Epithelial cell of prostate (primary cell): ENCODE measurements at regions not wholly inside any gene's neighbourhood (a gene's known extent, or its start where the extent isn't known, plus 50 kb on each side); places are given as distances from the start of the nearest gene placed in this dataset.

Source experiments
- DNase-seq: peaks from one replicate; pipeline ENCODE4 v3.0.0-alpha.2; 2011; ENCODE audit warnings: low read depth, low spot score
- H3K27ac ChIP-seq: fragments of 450-650 bp; 2 replicates; pipeline ENCODE4 v1.5.1; 2017; ENCODE audit warnings: mild to moderate bottlenecking

DNA sequence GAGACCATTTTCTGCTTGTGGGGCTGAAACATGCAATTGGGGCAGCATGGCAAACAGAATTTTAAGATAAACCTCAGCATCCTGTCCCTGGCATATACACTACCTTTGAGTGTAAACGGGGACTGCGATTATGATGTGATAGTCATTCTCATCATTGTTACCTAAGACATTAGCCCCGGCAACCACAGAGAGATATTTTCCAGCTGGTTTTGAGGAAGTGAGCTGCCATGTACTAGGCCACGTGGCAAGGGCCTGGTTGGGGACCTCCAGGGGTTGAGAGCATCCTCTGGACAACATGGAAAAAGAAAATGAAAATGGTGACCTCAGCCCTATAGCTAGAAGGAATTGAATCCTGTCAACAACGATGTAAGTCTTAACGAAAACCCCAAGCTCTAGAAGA is 623.6 kb upstream of the CDH18 start:
- no peak overlapping the region for H3K27ac ChIP-seq
- DNase-seq = no peak

DNA sequence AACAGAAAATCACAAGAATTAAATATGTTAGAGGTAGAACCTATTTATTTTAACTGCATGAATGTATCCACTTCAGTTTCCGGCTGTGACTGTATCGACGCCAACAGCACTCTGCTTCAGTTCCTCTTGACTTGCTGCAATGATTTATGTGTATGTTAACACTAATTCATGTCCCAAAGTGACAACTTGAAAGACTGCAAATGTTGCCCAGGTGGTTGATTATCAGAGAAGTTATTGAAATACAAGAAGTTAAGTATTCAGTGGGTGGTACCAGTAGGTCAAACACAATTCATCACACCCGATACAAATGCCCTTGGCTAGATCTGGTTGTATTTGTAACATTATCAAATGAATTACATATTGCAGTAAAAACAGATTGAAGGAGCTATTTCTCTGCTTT is 622.7 kb upstream of the CDH18 start:
- DNase-seq = no peak
- H3K27ac ChIP-seq = no peak overlapping the region

DNA sequence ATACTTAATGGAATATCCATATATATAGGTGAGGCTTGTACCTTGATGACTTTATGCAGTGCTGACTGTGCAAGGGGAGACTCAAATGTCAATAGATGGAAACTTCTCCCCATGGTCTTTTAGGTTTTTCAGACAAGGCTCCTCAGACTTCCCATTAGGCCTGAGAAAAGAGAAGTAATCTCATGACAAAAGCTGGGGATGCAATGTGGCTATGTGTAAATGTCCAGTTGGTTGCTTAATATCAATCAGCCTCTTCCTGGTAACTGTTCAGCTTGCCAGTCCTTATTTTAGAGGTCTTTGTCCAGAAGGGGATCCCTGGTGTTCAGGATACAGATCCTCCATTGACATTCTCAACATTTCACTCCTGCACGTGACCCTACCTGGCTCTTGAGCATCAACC is 621.1 kb upstream of the CDH18 start:
- DNase-seq = no peak
- no peak overlapping the region for H3K27ac ChIP-seq

DNA sequence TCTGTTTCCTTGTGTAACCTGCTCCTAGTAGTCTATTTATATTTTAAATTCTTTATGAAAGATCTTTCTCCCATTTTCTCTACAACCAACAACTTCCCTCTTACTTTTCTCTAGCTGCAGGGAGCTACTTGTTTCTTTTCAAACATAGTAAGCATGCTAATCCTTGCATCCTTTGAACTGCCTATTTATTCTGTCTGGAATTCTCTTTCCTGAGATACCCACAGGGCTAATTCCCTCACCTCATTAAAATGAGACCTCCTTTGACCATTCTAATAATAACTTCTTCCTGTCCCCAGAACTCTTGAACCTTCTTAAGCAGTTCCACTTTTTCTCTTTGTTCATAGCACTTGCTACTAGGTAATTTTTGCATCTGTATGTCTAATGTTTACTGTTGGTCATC is 620.6 kb upstream of the CDH18 start:
- no peak overlapping the region for H3K27ac ChIP-seq
- DNase-seq = no peak

DNA sequence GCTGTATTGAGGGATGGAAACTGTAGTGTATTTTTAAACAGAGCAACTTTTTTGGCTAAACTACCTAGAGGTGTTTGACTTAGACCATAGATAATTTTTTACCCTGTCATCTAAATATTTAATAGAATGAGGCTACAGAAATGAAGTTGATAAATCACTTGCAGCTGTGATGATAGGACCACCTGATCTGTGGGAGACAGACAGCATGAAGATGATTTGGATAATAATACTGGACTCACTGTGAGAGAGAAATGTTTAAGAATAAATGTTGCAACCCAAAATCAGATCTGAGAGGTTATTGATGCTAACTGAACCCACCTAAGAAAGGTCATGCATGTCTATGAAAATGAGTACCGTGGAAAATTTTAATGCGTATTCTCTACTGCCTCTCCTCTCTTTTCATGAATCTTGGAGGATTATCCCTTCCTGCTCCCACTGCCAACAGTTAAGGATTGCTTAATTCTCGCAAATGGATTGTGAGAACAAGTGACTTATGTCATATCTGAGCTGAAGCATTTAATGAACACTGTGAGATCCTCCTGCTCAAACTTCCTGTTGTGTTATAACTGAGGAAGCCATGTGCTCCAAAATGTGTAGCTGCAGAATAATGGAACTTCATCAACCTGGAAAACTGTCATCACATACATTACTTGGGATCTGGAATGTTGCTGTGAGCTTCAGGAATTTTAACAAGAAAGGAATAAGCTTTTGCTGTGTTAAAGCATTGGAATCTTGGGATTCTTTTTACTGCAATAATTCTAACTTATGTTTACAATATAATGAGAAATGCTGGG is 617.9 kb upstream of the CDH18 start:
- no peak overlapping the region for H3K27ac ChIP-seq
- DNase-seq = no peak

DNA sequence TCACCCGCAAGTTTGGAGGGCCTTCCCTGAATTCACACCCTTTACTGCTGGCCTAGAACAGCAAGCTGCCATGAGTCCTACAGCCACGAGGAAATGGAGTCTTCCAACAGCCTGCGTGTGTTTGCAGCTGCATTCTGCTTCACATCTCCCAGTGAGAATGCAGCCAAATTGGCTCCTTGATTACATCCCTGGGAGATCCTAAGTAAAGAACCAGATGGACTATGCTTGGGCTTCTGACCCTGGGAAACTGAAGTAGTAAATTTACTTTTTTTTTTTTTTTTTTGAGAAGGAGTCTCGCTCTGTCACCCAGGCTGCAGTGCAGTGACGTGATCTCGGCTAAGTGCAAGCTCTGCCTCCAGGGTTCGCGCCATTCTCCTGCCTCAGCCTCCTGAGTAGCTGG is 617.0 kb upstream of the CDH18 start:
- no peak for DNase-seq

DNA sequence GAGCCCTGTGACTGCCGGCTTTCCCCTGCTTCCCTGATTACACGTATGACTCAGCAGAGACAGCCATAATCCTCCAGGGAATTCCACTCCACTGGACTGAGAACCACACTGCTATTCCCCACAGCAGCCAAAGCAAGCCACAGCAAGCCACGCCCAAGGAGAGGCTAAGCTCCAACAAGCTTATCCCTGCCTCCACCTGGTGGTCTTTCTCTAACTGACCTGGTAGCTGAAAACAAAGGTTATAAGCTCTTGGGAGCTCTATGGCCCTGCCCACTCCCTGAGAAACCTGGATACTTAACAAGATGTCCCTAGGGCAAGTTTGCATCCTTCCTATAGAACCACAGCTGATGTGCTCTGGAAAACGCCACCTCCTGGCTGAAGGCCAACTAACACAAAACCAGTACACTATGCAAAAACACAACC is 613.7 kb upstream of the CDH18 start:
- H3K27ac ChIP-seq = no peak overlapping the region
- DNase-seq = no peak

More for the DNA sequence above, 617.0 kb upstream of the CDH18 start:
- H3K27ac ChIP-seq = no peak overlapping the region

DNA sequence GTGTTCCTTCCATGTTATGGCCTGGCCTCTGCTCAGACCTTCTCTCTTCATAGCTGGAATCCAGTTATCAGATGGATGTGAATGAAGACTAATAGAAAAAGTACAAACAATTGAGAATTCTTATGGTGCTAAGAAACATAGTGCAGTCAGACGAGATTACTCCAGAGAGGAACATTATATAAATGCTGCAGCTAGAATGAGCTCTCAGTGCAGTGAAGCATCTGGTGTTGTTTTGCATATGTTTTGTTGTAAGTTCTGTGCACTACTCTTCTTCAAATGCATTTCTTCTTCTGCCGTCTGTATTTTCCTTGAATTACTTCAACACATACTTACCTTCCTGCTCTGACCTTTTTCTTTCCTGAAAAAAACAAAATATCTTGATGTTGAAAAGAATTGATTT is 602.4 kb upstream of the CDH18 start:
- no peak overlapping the region for H3K27ac ChIP-seq
- DNase-seq = no peak

DNA sequence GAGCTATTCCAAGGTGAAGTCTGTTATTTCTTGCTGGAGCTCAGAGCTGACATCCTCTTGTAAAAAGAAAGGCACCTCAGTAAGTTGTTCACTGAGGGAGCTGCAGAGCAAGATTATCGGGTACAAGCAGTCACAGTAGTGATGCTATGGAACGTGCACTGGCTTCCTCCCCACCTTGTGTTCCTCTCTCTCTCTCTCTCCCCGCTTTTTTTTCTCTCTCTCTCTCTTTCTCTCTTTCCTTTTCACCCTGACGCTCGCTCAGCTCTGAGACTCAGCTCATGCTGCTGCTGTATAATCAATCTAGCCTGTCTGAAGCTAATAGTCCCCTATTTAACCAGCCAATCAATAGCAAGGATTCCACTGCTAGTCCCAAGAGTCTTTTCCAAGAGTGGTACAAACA is 587.6 kb upstream of the CDH18 start:
- H3K27ac ChIP-seq = no peak overlapping the region
- DNase-seq = no peak

DNA sequence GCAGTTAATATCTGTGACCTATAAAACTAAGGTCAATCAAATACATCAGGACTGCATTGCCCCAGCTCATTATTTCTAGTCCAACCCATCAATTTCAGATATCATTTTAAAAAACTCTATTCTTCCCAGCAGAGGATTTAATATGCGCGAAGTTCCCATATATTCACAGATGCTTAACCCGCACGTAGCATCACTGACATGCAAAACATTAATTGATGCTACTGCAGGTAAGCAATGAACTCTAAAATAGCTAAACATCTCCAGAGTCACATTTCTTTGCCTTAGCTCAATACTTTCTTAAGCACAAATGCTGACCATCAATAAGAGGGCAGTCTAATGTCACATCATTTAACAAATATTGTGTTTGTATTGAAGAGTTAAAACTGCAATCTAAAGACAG is 586.6 kb upstream of the CDH18 start:
- H3K27ac ChIP-seq = no peak overlapping the region
- DNase-seq = no peak

DNA sequence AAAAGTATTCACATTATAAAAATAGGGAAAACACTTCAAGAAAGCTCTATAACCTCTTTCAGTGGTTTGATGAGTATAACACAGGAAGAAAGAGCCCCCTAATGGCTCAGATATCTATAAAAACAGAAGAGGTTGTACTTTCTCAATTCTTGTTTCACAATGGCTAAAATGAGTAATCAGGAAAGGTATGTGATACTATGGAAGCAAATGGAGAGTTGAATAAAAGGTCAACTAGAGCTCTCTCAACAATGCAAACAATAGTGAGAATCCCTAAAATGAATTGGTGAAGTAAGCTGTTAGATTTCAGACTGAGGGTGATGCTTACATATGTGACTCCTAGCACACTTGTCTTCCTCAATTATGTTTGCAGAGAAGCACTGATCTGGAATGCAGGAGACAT is 584.6 kb upstream of the CDH18 start:
- peak; percentile 66 for DNase-seq

DNA sequence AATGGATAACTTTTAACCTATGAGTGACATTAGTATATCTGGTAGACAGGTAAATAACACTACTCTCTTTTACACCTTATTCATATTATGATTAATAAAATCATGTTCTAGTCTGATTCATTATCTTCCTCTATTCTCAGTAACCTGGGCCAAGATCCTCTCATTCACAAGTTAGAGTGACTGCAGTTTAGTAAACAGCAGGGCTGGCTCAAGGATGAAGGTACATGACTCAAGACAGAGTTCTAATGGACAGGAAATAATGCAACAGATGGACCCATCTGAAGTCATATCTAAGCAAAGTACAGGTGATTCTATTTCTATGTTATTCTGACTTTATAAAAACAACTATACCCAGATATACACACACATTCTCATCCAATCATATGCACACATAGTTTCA is 582.5 kb upstream of the CDH18 start:
- peak overlapping the region; percentile 38 for H3K27ac ChIP-seq
- no peak for DNase-seq

More for the DNA sequence above, 584.6 kb upstream of the CDH18 start:
- H3K27ac ChIP-seq = no peak overlapping the region

DNA sequence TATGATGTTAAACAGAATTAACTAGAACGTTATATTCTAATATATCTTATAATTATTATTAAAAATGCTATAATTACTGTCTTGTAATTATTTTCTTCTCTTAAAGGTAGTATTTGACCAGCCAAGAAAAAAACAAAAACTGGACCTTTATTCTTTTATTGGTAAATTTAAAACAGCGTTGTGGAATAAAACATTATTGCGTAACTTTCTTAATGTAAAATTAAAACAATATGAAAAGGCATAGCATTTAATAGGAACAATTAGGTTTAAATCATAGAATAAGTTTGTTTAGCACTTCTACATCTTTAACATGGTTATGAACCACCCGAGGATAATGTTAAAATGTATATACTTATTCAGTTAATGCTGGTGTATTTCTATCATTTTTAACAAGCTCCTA is 574.5 kb upstream of the CDH18 start:
- DNase-seq = no peak
- H3K27ac ChIP-seq = no peak overlapping the region

DNA sequence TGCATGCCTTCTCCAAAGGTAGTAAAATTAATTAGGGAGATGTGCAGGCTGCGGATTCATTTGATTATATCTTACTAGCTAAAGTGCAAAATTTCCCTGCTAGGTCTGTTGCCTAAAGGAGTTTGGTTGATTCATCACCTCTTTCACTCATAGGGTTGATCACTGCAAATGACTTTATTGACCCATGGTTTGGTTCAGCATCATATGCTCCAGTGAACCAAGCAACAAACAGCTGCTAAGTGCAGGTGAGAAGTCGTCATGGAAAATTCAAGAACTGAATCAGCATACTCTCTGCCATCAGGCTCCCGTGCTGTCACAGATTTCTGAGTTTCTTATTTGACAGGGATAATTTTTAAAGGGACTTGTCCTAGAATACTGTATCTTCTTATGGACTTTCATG is 571.8 kb upstream of the CDH18 start:
- H3K27ac ChIP-seq = no peak overlapping the region
- no peak for DNase-seq

DNA sequence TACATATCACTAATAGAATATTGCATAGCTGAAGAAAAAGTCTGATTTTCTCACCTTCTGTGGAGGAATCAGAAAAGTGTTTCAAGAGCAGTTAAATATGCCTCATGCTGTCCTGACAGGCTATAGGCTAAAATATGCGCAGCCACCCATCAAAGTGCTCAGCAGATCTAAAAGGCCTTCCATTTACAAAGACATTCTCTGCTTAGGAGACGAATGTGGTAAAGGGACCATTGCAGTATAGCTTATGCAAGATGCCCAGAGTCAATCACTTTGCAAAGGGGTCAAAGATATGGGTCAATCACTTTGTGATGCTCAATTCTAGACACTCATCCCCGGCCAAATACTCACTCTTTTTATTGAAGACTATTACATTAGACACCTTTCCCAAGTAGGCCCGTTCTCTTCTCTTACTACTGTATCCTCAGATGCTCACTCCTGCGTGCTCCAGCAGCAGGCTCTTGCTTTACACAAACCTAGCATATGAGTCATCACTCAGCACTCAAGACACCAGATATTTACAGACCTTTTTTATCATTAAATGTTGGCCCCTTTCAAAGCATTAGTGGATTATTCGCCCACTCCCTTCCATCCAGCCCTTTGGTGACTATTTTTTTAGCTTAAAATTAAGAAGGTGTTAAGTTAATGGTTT is 568.2 kb upstream of the CDH18 start:
- no peak for DNase-seq
- no peak overlapping the region for H3K27ac ChIP-seq

DNA sequence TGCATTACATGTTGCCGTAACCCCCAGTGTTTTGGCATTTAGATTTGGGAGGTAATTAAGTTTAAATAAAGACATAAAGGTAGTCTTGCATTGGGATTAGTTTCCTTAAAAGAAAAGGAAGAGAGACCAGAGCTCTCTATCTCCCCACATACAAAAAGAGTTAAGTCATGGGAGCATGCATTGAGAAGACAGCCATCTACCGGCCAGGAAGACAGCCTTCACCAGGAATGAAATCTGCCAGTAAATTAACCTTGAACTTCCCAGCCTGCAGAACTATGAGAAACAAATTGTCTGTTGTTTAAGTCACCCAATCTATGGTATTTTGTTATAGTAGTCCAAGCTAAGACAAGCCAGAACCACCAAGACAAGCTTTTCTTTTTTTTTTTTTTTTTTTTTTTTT is 567.0 kb upstream of the CDH18 start:
- H3K27ac ChIP-seq = no peak overlapping the region
- no peak for DNase-seq

DNA sequence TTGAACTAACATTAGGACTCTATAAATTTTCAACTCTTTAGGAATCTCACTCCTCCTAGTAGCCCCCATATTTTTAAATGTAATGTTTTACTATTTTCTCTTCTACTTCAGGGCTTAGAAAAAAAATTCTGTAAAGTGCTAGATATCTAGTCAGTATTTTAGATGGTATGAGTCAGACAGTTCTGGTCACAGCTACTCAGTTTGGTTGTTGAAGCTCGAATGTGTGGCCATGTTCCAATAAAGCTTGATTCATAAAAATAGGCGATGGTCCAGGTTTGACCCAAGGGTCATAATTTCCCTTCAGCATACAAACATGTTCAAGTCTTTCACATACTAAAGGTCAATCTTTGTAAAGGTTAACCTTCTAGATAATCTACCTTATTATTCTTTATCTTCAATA is 566.0 kb upstream of the CDH18 start:
- DNase-seq = no peak
- H3K27ac ChIP-seq = no peak overlapping the region

DNA sequence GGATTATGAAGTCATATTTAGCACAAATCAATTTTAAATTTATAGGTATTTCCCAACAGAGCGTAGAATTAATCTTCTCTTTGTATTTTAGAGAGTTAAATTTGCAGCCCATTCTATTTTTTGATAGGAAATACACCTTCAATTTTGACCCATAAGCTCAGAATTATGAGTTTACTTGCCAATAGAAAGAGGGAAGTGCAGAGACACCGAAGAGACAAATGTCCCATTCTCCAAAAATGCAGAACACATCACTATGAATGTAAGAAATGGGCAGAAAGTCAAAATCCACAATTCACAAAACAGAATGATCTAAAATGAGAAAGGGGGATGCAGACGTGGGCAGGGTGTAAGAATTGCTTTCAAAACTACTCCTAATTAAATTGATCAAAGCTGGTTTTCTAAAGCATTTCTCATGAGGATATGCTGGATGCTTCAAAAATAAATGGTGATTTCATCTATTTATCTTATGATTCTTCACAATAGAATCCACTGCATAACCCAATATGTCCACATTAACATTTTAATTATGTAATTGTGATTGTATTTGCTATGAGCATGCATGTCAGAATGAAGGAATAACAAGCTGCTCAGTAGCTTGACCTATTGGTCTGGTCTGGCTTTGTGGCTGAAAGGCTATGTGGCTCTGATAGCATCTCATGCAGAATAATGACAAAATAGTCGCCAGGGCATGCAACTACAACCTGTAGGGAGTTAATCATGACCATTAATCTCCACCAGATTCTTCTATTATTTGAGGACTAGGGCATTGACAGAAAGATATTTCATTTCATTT is 550.1 kb upstream of the CDH18 start:
- DNase-seq = no peak
- H3K27ac ChIP-seq = no peak overlapping the region

DNA sequence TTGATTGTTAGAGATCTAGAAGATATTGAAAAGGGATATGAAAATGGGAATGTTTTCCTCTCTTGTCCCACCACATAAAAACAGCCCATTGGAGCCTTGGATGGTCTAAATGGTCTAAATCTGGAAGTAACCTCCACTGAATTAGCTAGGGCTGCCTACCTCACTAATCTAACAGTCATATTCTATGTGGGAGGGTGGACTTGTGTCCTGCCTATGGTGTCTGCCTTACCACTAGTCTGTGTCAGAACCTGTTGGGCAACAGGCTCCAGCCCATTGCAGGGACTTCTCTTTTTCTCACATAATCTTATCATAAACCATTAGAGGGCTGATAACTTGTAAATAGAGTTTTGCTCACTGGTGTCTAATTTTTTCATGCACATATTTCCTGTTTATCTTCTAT is 548.8 kb upstream of the CDH18 start:
- DNase-seq = no peak
- no peak overlapping the region for H3K27ac ChIP-seq

DNA sequence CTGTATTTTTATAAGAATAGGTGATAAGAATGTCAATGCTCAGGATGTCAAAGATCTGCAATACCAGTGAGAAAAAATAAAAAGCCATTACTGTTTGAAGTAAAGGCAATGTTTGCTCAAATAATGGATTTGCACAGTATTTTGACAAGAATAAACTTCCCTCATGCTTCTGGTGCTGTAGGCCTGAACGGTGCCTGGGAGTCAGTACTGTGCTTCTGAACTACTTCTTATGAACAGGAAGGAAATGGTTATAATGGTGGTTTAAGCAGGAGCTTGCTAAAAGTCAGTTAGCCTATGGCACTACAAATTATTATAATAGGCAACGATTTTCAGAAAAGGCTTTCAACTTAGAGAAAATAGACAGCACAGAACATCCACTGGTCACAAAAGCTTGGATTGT is 548.3 kb upstream of the CDH18 start:
- no peak overlapping the region for H3K27ac ChIP-seq
- no peak for DNase-seq

DNA sequence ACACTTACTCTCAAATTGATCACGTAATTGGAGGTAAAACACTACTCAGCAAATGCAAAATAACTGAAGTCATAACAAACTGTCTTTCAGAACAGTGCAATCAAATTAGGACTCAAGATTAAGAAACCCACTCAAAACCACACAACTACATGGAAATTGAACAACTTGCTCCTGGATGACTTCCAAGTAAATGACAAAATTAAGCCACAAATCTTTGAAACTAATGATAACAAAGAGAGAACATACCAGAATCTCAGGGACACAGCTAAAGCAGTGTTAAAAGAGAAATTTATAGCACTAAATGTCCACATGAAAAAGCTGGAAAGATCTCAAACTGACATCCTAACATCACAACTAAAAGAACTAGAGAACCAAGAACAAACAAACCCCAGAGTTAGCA is 540.5 kb upstream of the CDH18 start:
- no peak for DNase-seq

More for the DNA sequence above, 540.5 kb upstream of the CDH18 start:
- H3K27ac ChIP-seq = no peak overlapping the region
